HG02870 (cell line): ENCODE measurements at regions not wholly inside any gene's neighbourhood (a gene's known extent, or its start where the extent isn't known, plus 50 kb on each side); places are given as distances from the start of the nearest gene placed in this dataset.
"Not testable (repeated sequence)": the region's sequence is repeated elsewhere in the genome, so short reads cannot be mapped to it uniquely, and the experiment has no call there.

Experiments used
- ATAC-seq: cut with Tn5 transposase; IDR thresholded peaks from one replicate; pipeline ENCODE4 v1.9.1; 2021; ENCODE audit warnings: mild to moderate bottlenecking, moderate library complexity; ENCODE audit not compliant: unreplicated experiment

DNA sequence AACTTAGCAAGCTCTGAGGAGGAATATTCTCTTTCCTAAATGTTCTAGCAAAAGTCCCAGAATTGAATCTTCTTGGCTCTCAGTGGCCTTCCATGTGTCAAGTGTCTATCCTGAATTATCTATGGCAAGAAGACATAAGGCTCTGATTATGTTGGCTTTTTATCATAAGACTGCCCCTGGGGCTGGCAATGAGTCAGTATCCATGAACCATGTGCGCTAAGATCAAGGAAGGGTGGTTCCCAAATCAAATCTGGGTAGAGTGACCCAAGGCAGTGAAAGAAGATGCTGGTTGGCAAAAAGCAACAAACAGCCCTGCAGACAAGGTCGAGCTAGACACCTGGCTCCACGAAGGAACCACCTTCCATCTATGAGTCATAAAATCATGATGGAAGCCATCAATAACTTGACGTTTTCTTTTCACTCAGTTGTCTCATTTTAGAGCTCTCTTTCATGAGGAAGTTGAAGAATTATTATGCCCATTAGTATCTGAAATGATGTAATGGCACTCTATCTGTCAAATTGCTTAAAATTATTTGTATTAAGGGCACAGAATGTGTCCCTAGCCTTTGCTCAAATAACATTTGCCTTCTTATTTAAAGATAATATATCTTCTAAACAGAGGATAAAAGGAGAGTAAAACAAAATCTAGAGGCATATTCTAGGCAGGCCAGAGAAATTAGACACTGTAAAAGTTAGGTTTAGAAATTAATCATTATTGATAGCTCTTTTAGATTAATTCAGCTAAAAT, 657.7 kb upstream of the GOT2 start:
- no peak for ATAC-seq

DNA sequence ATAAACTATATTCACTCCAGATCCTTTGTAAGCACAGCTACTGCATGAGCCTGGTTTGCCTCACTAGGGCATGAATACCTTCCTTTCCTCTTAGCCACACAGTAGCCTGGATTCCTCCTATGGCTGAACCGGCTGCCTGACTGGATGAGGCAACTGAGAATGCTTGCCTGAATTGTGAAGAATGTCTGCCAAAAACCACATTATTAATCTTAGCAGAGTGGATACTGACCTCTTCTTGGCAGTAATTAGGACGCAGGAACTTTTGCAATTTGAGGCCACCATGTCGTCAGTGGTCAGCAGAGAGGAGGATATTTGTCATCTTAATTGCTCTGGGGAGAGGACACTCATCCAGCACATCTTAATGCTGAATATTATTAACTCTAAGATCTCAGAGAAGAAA, 651.8 kb upstream of the GOT2 start:
- ATAC-seq: no peak

DNA sequence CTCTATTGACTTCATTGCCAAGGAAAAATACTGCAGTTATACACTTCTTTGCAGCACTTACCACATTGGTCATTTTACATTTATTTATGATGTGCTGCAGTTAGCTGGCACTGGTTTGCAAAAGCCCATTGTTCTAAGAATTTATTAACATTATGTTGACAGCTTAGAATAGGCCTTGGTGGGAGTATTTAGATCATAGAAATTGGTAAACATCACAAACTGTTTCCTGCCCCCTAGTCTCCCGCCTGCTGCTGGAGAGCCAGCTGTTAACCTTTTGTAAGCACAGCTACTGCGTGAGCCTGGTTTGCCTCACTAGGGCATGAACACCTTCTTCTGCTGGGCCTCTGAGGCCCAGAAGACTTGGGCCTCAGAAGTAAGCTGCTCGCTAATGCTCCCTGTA, 651.4 kb upstream of the GOT2 start:
- no peak for ATAC-seq

DNA sequence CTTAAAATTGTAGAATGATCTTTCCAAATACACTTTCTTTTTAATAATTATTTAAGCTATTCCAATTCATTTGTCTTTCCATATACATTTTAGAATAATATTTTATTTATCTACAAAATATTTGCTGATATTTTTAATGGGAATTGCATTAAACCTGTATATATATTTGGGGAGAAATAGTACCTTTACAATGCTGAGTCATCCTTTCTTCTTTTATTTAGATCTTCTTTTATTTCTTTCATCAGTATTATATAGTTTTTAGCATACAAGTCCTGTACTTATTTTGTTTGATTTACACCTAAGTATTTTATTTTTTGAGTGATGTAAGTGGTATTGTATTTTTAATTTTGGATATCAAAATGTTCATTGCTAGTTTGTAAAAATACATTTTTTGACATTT, 639.5 kb upstream of the GOT2 start:
- ATAC-seq: no peak

DNA sequence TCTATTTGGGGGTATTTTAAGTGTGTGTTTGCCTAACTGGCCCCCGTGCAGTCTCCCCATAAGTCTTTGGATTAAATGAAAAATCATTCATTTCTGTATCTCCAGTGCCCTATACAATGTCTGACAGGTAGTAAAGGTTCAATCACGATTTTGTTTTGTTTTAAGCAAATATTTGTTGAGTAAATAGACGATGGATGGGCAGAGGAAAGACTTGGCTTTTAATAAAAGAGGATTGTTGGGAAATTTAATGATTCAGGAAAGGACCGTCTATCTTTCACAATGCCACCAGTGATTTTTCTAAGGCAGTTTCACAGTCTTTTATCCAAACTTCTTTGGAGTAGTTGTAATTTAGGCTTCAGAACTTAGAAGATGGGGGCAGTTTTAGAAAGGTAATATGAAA, 636.6 kb upstream of the GOT2 start:
- no peak for ATAC-seq

DNA sequence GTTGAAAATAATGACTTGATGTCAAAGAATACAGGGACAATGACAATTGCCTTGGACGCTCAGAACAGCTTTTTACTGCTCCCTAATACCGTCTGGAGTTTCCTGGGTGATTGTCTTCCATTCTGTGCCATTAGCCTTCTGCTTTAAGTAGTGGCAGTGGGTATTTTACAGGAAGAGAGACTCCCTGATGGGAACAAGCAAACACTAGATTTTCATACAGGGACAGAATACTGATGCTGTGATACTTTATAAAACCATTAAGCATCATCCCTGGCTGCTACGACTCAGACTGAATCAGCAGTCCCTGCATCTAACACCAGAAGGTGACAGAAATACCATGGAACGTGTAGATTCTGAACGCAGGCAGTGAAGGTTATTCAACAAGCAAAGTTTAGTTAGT, 635.4 kb upstream of the GOT2 start:
- ATAC-seq: no peak

DNA sequence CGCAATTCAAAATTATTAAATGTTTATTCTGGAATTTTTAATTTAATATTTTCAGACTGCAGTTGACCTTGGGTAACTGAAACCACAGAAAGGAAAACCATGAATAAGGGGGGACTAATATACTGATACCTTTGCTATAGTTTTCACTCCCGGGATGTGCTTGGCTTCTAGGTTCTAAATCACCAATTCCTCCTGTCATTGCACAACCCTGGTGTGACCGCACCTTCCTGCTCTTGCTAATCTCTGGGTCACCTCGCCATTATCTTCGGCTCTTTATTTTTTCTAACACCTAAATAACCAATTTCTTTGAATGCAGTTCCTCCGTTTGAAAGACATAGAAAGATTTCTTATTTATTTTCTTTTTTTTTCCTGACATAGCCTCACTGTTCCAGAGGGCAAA, 634.5 kb upstream of the GOT2 start:
- ATAC-seq: no peak

DNA sequence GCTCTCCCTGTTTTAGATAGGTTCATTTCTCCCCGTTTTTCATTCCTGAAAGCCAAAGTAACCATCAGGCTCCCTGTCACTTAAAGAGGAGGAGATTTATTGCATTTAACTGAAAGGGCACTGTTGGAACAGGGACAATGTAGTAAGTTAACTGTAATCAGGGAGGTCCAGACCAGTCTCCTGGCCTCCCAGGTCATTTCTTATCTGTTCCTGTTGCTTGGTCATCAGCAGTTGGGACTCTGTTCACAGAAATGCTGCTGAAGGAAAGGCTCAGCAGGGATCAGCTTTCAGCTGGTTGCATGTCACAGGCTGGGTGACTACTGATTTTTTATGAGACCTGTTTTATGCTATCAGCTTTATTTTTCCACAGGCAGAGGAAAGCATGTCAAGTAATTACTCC, 622.6 kb upstream of the GOT2 start:
- ATAC-seq: no peak

DNA sequence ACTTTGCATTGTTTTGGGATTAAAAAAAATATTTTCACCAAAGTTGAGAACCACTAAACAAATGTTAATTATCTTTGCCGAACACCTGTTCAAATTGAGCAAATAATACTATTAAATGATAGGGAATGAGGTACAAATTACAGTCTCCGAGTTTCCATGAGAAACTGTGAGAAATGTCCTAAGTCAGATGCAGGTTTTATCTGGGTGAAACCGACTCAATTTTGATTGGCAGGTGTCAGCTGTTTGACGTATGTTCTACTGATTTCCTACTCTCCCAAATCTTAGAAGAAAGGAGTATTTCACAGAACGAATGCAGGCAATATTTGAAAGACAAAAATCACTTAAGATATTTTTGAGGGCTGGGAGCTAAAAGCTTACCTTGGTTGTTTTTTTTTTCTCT, 622.0 kb upstream of the GOT2 start:
- no peak for ATAC-seq

DNA sequence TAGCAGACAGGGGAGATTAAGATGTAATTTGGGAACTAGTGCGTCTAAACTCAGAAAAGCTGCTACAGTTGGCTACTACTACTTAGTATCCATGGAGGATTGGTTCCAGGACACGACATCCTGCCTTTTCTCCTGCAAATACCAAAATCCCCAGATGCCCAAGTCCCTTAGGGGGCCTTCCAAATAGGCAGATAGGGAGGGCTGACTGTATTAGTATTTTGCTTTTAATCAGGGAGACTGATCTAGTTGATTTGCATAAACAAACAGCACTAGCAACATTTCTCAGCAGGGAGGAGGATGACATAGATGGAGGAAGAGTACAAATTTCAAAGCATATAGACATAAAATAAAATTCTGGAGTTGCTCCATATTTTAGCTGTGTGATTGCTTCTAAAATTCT, 621.6 kb upstream of the GOT2 start:
- no peak for ATAC-seq

DNA sequence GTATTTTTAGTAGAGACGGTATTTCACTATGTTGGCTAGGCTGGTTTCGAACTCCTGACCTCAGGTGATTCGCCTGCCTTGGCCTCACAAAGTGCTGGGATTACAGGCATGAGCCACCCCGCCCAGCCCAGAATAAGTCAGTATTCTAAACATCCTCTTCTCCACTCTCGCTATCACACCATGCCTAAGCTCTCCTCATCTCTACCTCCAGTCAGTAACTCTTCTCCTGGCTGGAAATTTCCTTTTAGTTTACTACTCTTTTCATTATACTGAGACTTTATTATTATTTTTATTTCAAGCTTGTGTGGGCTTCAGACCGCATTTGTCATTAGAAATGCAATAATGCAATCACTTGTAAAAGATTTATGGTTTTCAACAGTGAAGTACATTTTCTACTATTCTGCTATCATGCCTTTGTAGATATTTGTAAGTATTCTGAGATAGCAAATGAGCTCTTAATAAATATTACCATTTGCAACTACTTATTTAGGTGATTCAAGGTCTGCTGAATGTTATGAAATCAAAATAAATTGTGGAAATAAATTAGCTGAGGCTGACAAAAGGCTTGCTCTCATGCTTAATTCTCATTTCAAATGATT, 617.3 kb upstream of the GOT2 start:
- ATAC-seq: no peak

DNA sequence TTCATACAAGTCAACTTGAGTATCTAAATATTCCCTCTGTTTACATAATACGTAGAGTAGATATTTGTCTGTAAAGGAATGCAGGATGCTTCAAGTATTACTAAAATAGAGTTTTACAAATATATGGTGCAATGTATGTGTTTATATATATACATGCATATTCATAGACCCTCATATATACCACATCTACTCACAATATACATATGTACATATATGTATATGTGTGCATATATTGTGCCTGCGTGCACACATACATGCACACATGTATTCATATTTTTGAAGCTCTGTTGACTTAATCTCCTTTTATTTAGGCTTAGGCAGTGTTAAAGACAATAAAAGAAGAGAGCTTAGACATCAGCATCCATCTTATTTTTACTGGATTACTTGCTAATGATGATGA, 616.6 kb upstream of the GOT2 start:
- ATAC-seq: no peak

DNA sequence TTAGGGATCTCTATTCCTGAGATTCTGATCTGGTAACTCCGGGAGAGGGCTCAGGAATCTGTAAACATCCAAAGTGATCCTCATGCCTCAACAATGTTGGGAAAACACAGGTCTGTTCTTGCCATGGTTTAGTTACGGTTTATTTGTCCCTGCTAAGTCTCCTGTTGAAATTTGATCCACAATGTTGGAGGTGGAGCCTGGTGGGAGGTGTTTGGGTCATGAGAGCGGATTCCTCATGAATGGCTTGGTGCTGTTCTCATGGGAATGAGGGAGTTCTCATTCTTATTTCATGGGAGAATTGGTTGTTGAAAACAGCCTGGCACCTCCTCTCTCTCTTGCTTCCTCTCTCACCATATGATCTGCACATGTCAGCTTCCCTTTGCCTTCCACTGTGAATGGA, 608.6 kb upstream of the GOT2 start:
- ATAC-seq: no peak

DNA sequence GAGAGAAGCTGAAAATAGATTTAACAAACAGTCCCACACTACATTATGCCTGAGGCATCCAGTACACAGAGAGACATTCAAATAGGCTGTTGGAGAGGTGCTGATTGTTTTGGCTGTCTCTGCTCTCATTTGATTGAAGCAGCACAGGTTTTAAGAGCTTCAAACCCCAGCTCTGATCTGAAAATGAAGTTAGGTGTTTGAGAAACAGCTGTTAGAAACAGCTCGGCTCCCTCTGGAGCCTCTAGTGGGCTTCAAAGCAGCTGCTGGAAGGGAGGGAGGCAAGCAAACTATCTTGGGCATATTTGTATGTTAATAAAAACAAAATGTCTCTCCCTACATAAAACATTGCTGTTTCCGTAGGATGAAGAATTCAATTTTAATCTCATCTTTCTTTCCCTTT, 607.3 kb upstream of the GOT2 start:
- ATAC-seq: no peak

DNA sequence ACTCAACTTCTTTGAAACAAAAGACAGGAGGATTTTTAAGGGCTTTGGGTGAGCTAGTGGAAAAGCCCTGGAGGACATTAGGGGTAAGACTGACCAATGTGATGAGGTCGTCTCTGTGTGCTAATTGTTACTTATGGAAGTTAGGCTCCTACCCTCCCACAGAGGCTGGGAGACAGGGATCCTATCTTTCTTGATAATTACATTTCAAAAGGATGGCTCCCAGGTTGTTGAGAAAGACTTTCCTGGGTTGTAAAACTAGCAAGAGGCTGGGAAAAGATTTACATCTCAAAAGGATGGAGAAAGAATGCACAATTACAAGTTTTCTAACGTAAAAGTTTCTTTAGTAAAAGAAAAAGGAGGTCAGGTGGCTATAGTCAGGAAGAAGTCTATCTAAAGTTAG, 605.8 kb upstream of the GOT2 start:
- no peak for ATAC-seq

DNA sequence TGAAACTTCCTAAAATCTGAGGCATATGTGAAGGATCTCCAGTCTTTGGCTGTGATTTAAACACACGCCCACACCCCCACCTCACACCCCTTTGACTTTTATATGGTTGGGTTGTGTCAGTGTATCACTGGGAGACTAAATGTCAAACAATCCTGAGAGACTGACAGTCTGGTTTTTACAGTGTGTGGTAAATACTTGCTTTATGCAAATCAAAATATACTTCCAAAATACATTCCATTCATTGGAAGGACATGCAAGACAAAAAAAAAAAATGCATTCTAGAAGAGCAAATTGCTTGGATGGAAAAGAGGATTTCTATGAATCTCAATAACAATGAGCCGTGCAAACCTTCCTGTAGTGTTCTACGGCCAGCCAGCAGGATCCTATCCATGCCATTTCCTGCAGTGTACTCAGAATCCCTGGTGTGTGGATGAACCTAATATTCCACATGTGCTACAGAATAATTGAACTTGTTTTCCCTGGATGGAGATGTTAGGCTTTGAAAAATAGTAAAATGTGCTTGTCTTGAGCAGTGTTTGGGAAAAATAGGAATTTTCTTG, 602.1 kb upstream of the GOT2 start:
- ATAC-seq: no peak

DNA sequence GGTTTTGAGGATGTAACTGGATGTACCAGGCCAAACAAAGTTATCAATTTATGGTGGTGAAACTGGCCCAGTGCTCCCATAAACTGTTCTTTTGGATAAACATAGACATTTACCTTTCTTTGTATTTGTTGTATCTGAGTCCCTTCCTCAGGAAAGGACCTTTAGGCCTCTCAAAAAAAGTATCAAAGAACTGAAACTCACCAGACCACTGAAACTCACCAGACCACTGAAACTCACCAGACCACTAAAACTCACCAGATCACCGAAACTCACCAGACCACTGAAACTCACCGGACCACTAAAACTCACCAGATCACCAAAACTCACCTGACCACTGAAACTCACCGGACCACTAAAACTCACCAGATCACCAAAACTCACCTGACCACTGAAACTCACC, 597.6 kb upstream of the GOT2 start:
- ATAC-seq: not testable (repeated sequence)

DNA sequence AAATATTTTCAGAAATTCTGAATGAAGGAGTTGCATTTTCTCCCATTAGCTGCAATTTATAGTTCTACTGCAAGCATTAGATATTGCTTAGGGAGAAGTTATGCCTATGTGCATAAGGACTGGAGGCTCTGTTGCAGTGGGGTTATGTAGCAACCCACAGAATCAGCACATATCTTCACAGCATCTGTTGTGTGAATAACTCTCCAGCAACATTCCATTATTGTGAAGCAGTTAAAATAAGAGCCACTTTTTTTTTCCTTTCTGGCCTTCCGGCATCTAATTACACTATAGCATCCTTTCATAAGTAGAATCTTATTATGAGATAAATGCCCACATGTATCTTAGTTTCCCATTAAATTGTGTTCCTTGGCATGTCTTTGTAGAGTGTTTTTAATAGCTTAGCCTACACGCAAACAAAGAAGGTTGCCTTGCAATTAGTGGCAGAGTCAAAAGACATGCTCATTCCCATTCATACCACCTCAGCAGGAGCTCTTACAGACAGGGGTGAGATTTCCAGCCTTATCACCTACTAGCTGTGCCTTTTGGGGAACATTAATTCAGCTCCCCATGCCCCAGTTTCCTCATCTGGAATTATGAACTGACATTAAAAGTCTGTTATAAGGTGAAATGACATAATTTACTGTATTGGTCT, 596.0 kb upstream of the GOT2 start:
- no peak for ATAC-seq

DNA sequence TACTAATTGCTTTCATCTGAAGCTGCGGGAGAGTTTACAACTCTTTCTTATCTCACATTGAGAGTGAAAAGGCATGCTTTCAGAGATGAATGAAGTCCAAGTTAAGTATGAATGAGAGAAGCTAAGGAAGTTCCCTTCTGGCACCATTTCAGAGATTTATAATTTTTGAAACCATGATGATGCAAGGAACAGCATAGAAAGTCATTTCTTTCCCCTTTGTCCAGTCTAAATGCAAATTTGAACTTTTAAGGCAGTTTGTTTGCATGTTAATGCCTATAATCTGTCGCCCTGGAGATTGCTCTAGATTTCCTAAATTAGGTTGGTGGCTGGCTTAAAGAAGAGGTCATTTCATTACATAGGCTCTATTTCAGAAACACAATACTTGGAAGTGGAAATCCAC, 594.8 kb upstream of the GOT2 start:
- no peak for ATAC-seq

DNA sequence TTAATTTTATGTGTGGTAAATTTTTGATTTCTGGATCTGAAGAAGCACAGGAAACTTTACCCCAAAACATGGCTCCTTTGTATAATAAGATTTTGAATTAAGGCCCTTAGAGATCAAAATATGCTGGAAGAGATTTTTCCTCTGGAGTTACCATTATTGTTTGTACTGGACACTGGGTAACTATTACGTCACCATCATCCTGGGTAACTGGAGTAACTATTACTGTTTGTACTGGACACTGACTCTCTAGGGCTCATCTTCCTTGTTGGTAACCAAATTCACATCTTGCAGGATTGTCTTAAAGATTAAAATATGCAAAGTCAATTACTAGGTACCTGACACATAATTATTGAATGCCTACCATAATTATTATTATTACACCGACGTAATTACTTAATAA, 593.8 kb upstream of the GOT2 start:
- ATAC-seq: no peak

DNA sequence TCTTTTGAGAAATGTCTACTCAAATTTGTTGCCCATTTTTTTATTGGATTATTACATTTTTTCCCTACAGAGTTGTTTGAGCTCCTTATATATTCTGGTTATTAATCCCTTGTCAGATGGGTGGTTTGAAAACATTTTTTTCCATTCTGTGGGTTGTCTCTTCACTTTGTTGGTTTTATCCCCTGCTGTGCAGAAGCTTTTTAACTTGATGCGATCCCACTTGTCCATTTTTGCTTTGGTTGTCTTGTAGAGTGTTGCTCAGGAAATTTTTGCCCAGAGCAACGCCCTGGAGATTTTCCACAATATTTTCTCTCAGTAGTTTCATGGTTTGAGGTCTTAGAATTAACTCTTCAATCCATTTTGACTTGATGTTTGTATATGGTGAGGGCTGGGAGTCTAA, 592.8 kb upstream of the GOT2 start:
- no peak for ATAC-seq

DNA sequence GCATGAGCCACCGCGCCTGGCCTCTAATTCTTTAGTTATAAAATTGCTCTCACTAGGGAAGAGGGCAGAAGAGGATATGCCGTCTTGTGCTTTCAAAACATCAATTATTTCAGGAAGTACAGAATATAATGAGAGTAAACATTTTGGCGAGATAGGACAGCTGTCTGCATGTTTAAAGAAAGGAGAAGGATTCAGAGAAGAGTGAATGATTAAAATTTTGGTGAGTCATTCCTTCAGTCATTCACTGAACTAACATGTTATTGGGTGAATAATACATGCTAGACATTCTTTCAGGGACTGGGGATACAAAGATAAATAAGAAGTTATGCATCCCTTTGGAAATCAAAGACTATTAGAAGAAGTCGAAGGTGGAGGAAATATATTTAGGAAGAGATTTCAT, 590.3 kb upstream of the GOT2 start:
- ATAC-seq: no peak
